ENCODE measurements at regions not wholly inside any gene's neighbourhood (a gene's known extent, or its start where the extent isn't known, plus 50 kb on each side); places are given as distances from the start of the nearest gene placed in this dataset.

DNA sequence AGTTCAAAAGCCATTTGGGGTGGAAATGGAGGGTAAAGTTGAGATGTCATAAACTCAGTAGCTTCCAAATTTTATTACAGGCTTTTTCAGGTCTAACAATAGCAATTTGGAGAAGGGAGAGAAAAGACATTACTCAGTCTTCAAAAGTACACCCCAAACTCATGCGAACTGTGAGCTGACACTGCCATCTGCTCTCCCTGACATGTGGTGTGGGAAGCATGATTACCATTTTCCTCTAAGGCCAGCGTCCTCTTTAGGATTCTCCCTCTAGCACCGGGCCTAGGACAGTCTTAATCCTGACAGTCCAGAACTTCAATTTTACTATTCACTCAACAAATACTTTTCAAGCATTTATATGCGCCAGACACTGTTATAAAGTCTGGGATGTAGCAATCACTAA is 536.0 kb upstream of the JARID2 start:
- no peak for FAIRE-seq

DNA sequence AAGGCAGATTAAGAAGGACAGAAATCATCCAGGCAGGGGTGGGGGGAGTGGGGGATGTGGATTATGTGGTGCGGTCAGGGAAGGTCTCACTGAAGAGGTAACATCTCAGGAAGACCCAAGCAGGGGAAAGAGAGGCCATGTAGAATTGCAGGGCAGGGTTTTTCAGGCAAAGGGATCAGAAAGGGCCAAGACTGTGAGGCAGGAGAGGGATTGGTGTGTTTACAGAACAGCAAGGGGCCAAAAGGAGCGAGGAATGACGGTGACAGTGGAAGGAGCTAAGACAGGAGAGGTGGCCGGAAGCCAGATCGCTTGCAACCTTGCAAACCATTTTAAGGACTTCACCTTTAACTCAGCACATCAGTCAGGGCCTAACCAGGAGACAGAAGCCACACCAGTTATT is 535.4 kb upstream of the JARID2 start:
- no peak for FAIRE-seq

DNA sequence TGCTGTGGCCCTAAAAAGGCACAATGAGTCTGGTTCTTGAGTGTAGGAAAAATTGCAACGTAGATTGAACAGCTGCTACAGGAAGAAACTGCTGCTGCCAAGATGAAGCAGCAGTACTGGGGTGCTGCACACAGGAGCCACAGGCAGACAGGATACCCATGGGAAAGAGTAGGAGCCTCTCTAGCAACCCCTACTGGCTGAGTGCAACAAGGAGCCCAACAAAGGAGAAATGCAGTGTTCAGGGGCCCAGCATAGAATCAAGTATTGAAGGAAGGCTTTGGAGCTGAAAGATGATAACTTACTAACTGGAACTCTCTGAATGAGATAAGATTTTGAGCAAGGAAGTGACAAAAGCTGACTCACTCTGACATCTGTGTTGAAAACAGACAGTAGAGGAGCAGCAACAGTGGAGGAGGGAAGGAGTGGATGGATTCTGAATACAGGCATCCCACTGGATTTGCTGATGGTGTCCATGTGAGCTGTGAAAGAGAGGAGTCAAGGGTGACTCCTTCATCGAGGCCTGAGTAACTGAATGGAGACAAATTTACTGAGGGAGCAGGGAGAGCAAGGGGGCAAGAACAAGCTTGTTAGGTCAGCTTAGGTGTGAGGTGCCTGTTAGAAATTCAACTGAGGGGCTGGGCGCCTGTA is 534.7 kb upstream of the JARID2 start:
- FAIRE-seq = no peak

DNA sequence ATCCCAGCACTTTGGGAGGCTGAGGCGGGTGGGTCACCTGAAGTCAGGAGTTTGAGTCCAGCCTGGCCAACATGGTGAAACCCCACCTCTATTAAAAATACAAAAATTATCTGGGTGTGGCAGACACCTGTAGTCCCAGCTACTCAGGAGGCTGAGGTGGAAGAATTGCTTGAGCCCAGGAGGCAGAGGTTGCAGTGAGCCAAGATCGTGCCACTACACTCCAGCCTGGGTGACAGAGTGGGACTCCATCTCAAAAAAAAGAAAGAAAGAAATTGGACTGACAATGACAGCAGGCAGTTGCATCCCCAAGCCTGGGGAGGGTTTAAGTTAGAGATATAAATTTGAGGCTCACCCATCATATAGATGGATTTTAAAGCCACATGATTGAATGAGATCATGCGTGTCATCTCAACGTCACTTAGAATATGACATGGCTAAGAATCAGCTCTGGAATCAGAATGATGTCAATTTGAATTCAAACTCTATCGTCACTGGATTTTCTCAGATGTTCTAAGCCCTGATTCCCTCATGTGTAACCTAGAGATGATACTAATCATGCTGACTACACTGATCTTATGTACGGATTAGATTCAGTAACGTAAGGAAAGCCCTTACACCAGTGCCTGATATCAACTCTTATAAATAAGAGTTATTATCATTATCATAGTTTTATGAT is 534.0 kb upstream of the JARID2 start:
- FAIRE-seq = no peak

DNA sequence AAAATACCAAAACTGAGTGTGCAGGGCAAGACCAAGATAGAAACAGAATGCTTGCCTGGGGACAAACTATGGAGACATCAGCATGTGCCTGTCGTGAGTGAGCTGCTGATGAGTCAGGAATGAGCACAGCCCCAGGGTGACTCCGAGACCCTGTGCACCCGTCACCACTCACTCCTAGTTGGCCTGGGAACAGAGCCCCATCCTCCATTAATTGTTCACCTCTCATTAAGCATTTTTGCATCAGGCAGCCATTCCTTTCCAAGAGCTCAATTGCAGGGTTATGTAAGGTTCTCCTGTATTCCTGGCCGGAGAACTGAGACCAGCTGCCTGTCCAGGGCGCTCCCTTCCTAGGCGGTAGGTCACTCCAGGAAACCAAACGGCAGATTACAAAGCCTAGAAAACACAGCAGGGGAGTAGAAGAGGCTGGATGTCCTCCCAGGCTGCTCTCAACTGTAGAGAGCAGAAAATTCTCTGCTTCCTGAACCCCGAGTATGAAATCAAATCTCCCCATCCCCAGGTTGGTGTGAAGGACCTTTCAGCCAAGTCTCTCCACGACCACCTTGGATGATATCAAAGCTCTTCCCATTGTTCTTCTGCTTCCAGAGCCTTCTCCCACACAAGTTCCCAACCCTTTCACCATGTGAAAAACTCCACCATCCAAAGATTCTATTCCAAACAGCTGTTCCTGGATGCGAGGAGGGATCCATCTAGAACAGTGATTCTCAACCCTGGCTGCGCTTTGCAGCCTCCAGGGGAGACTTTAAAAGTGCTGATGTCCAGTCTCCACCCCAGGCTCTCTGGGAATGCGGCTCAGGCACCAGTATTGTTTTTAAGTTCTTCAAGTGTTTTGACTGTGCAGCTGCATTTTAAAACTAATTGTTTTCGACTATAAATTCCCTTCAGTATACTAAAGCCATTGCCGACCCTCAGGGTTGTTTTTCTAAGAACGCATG is 532.6 kb upstream of the JARID2 start:
- FAIRE-seq = no peak

DNA sequence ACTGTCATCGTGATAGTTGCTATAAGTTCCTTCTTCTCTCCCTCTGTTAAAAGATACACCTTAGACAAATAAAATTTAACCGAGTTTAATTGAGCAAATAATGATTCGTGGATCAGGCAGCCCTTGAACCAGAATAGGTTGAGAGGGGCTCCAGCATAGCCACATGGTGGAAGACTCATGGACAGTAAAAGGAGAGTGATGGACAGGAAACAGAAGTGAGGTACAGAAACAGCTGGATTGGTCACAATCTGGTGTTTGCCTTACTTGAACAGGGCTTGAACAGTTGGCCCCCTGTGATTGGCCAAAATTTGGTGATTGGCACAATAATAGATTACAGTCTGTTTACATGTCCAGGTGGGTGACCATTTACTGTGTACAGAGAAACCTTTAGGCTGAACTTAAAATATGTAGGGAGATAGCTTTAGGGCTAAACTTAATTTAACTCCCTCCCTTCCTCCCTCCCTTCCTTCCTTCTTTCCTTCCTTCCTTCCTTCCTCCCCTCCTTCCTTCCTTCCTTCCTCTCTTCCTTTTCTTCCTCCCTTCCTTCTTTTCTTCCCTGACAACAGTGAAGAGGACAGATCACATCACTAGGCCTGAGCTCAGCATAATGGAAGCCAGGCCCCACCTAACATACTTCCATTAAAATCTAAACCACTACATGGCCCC is 531.8 kb upstream of the JARID2 start:
- no peak for FAIRE-seq

DNA sequence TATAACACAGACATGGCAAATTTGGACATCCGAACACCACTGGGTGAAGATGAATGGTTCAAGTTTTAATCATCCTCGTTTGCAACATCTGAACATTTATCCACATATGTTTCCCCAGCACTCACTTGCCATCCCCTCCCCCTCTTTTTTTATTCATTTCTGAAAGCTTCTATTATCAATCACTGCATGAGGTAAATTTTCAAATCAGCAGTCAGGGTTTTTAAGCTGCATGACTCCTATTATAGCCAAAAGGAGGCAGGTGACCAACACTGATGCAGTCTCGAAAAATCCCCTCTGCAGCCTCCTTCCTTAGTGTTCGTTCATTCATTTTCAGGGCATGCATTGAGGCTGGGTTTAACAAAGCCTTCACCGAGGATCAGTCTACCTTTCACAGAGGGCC is 530.8 kb upstream of the JARID2 start:
- FAIRE-seq = no peak

DNA sequence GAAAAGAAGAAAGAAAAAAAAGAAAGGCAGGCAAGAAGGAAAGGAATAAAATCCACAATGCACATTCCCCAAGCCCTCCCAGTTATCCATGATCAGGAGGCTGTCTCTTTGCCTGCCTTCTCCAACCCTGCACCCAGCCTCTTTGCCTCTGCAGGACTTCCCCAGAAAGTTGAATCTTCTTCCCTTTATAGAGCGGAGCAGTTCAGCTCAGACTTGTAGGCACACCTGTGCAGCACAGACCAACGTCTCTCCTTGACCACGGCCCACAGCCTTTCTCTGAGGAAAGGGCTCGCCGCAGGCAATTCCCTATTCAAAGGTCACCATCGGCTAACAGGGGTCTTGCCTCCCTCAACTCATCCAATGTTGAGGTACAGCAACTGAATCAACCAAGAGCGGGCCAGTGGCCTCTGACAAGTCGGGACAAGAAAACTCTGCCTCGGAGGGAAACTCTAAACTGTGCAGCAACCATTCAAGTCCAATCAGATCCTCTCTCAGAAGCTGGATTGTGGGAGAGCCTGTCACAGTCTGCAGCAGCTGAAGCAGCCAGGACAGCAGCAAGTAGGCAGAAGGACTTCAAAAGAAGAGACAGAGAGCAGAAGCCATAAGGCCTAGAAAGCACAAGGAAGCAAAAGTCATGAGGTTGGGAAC is 529.2 kb upstream of the JARID2 start:
- no peak for FAIRE-seq

DNA sequence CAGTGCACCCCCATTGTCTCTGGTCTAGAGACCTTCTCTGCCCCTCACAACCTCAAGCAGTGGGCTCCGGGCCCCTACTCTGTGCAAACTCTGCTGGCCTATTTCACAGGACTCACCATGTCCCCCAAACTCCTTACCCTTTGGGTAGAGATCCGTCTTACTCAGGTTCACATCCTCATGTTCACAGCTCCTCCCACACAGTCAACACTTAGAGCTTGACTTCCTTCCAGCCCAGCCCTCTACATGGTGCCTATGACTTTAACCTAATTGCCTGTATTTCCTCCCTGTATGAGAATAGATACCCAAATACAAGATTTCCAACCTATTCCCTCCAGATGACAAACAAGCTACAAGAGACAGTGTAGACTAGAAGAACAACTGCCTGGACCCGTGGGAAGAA is 528.6 kb upstream of the JARID2 start:
- no peak for FAIRE-seq

DNA sequence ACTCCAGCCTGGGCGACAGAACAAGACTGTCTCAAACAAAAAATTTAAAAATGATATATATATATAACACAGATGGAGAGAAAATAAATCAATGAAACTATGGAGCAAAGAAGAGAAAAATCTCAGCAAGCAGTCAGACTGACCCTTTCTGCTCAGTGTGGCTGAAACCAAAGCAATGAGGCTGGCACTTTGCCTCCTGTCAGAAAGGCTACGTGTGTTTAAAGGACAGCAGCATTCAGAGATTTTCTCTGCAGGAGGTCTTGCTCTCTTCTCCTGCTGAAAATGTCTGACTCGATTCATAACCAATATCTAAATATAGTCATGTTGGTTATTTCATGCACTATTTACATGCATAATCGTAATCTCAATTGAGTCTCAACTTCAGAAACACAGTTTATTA is 527.0 kb upstream of the JARID2 start:
- no peak for FAIRE-seq

DNA sequence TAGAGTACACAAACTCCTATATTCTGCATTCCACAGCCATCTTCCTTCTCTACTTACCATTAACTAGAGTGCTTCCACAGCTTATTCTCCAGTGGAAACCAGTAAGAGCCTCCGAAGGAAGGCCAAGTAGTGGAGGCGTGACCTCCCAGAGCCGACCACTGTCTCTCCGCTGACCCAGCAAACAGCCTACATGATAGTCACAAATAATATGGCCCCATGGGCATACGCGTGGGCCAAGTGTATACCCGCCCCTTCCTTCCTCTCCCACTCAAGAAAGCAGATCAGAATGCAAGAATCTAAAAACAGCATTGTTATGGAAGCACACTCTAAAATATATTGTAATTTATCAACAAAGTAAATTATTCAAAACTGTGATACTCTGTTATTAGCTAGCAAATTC is 526.6 kb upstream of the JARID2 start:
- no peak for FAIRE-seq

DNA sequence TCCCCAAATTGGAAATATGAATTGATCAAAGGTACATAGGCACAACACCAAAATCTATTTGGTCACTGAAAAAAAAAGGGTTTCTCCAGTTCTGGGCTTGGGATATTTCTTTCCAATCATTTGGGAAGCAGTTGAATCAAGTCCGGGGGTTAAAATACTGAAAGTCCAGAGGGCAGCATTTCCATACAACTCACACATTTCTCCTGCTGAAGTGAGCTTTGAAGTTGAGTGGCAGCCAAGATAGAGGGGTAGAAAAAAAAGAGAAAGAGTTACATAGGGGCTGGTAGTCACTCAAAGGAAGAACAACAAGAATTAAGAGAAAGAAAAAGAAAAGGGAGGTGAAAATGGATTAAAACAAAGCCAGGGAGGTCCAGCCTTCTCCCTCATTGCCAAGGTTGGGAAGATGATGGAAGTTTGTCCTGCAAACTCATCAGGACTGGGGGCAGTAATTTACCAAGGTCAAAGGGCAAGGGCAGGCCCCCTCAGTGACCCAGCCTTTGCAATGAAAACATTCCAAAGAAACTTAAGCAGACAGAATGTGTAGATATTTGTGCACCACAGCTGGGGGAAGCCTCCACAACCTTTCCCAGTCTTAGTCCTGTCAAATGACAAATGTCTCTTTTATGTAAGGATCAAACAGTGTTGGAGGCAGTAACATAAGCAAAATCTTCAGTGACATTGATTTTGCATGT is 525.3 kb upstream of the JARID2 start:
- no peak for FAIRE-seq

DNA sequence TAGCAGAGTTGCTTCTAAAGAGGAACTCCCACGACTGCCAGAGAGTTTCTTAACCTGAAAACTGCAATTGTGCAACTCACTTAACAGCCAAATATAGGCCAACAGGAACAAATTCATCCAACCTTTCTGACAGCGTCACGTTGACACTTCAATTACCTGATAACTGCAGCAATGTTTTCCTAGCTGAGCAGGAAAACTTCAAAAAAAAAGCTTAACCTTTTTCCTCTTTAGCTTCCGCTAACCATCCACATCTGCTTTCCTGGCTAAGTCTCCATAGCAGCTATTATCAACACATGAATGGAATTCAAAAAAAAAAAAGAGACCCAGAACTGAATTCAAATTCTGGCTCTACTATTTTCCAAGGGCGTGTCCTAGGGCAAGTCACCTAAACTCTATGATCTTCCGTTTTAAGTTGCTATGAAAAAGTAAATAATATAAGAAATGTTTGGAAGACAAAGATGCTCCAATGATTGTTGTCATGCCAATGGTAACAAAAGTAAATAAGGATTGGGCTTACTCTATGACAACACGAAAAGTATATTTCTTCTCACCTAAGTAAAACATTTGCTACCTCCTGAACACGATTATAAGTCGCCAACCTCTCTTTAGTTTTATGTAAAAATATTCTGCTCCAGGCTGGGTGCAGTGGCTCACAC is 524.6 kb upstream of the JARID2 start:
- no peak for FAIRE-seq

DNA sequence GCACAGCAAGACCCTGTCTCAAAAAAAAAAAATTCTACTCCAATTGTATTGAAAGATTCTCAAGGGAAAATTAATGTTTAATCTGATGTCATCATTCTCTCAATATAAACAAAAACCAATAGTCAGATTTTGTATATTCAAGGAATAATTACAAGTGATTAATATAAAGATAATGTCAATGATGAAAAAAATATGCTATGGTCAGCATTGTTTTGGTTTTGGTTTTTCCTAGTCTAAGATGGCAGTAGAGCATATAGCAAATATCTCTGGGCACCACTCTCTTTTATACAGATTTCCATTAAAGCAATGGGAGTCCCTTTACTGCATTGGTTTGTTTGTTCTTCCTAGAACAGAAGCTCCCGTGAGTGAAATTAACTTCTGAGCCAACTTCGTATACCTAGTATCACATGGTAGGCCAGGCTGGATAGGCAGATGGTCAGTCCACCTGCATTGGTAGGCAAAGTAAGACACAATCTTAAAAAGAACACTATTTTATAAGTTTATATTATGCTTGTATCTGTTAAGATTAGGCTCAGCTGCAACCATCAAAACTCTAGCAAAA is 523.8 kb upstream of the JARID2 start:
- no peak for FAIRE-seq

DNA sequence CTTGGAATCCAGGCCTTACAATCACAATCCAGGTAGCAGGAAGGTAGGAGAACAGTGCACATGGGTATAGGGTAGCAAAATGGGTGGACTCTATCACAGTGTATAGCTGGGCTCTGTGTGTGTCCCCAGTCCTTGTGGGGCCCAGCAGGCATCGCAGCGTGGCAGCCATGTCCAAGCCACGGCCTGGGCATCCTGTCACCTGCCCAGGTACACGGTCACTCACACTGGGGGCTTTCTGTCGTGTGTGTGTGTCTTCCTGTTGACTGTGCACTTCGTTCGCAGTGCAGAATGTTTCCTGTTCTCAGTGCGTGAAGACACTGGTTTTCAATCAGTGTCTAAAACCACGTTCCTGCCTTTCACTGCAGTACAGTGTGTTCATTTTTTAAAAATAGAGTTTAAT is 523.2 kb upstream of the JARID2 start:
- FAIRE-seq = no peak

DNA sequence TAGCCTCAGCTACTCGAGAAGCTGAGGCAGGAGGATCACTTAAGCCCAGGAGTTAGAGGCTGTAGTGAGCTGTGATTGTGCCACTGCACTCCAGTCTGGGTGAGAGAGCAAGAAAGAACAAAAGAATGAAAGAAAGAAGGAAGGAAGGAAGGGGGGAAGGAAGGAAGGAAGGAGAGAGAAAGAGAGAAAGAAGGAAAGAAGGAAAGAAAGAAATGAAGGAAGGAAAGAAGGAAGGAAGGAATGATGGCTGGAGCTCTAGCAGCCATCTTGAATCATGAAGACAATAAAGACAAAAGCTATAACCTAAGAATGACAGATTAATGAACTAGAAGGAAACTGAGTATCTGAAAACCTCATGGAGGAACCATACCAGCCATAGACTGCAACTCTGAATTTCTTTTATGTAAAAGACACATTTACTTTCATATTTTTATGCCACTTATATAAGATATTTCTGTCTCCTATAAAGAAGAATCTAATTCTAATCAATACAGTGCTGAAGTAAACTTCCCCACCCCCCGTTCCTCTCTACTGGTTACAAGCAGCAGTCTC is 522.3 kb upstream of the JARID2 start:
- no peak for FAIRE-seq

DNA sequence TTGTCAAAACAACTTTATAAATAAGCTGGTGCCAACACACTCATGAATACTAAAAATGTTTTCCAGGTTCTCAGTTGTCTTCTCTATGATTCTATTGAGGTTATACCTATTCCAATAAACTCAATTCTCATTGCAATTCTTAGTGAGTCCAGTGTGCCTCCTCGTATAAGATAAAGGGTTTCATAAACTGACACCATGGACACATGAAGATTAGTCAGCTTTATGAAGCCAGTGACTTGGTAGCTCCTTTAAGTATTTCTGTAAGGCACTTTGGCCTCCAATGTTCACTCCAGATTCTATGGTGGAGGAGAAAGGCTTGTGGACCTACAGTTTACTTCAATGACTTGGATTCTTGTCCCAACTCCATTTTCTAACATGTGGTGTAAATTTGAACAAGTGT is 521.3 kb upstream of the JARID2 start:
- no peak for FAIRE-seq

DNA sequence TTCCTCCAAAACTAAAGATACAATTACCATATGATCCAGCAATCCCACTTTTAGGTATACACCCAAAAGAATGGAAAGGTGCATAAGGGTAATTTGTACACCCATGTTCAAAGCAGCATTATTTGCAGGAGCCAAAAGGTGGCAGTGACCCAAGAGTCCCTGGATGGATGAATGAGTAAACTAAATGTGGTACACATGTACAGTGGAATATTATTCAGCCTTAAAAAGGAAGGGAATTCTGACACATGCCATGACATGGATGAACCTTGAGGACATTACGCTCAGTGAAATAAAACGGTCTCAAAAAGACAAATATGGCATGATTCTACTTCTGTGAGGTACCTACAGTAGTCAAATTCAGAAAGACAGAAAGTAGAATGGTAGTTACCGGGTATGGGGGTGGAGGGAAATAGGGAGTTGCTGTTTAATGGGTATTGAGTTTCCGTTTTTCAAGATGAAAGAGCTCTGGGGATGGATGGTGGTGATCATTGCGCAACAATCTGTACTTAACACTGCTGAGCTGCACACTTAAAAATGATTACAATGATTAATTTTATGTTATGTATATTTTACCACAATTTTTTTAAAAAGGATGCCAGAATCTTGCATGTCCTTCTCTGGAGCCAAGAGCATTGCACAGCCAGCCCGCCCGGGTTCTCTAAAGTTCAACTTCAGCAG is 518.9 kb upstream of the JARID2 start:
- no peak for FAIRE-seq

DNA sequence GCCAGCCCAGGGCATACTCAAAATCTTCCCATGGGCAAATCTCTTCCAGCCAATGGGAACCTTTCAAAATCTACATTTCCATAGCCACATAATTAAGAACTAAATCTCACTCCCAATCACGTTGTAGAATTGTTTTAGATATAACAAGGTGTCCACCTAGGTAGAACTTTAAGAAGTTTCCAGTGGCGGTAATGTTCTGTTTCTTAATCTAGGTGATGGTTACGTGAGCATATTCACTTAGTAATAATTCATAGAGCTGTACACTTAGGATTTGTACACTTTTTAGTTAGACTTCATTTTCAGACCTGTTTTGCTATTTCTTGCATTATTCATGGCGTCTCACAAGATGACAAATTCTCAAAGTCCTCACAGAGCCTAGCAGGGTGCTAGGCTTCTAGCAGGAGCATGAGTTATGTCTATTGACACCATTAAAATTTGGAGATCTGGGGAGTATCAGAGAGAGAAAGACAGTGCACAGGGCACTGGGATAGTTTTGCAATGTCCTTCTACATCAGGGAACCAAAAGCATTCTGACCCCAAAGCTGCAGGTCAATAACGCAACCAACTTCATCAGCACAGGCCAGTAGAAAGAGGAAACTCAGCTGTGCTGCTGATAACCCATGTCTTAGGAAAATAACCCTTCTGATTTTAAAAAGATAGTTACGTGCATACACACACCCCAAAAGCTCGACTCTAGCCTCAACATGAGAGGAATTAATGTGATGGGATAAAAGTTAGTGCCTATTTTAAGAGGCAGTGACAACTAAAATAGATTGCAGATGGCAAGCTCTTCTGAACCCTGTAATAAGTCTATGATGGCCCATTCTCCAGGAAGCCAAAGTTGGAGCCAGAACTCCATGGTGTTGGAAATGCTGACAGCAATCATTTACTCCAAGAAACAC is 518.1 kb upstream of the JARID2 start:
- FAIRE-seq = no peak
